T-helper 1 cell treated with Interleukin-12 subunit alpha and Interleukin-12 subunit beta and Interleukin-4 antibody, amounts not matched to agents 30 μg/mL and 1 μg/mL, for 36 hours (primary cell): ENCODE measurements at regions not wholly inside any gene's neighbourhood (a gene's known extent, or its start where the extent isn't known, plus 50 kb on each side); places are given as distances from the start of the nearest gene placed in this dataset.
"Not testable (repeated sequence)": the region's sequence is repeated elsewhere in the genome, so short reads cannot be mapped to it uniquely, and the experiment has no call there.

Experiments used
- H3K27ac Mint-ChIP-seq: one replicate; pipeline ENCODE4 v1.8.0; 2021; ENCODE audit warnings: mild to moderate bottlenecking, mixed read lengths
- H3K27me3 Mint-ChIP-seq: one replicate; pipeline ENCODE4 v1.8.0; 2021; ENCODE audit warnings: low read depth, mixed read lengths
- H3K36me3 Mint-ChIP-seq: one replicate; pipeline ENCODE4 v1.8.0; 2021; ENCODE audit warnings: low read depth, mixed read lengths
- H3K4me1 Mint-ChIP-seq: one replicate; pipeline ENCODE4 v1.8.0; 2021; ENCODE audit warnings: low read depth, mixed read lengths
- H3K4me3 Mint-ChIP-seq: one replicate; pipeline ENCODE4 v1.8.0; 2021; ENCODE audit warnings: mild to moderate bottlenecking, moderate library complexity, mixed read lengths
- H3K9me3 Mint-ChIP-seq: one replicate; pipeline ENCODE4 v1.8.0; 2021; ENCODE audit warnings: mixed read lengths

DNA sequence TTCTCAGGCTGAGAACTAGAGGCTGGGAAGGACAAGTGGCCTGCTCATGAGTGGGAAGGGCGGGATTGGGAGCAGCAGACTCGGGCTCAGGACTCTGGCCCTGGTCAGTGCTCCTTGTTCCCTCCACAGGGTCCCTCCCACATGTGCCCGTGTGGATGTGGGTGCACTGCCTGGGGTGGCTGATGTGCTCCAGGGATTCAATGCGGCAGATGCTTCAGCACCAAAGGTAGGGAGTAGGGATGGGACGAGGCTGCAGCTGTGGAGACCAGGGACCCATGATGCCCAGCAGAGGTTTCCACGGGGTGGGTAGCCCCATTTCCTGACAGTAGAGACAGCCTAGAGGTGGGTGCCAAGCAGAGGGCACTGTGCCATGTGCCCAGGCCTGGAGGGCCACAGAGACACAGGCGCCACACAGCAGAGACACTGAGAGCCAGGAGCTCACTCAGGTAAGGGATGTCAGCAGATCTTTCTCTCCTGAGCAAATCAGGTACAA lies 89.5 kb downstream of the GGTLC2 start:
- no peak overlapping the region for H3K4me3 Mint-ChIP-seq
- no peaks in the 10 kb centered on the region for H3K9me3 Mint-ChIP-seq
- H3K4me1 Mint-ChIP-seq, result peaks cover 2% of the 10 kb centered on the region
- no peaks in the 10 kb centered on the region for H3K36me3 Mint-ChIP-seq
- H3K27me3 Mint-ChIP-seq, result peaks cover 23% of the 10 kb centered on the region
- no peak overlapping the region for H3K27ac Mint-ChIP-seq

DNA sequence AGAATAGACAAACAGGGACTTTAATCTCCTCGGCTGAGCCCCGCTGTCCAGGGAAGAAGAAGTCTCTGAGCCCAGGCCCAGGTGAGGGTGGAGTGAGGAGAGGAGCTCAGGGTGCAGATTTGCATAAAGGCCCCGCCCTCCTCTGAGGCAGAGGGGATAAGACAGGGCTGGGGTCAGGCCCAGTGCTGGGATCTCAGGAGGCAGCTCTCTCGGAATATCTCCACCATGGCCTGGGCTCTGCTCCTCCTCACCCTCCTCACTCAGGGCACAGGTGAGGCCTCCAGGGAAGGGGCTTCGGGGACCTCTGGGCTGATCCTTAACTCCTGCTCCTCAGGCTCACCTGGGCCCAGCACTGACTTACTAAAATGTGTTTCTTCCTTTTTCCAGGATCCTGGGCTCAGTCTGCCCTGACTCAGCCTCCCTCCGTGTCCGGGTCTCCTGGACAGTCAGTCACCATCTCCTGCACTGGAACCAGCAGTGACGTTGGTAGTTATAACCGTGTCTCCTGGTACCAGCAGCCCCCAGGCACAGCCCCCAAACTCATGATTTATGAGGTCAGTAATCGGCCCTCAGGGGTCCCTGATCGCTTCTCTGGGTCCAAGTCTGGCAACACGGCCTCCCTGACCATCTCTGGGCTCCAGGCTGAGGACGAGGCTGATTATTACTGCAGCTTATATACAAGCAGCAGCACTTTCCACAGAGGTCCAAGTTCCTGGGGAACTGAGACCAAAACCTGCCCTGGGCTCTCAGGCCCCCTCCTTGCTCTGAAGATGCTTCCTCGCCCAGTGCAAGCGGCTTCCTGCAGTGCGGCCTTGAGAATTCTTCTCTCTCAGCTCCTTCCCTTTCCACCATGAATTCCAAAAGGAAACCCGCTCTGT lies 90.2 kb downstream of the GGTLC2 start:
- not testable (repeated sequence) for H3K27ac Mint-ChIP-seq, H3K36me3 Mint-ChIP-seq, H3K9me3 Mint-ChIP-seq, H3K4me3 Mint-ChIP-seq, H3K4me1 Mint-ChIP-seq
- H3K27me3 Mint-ChIP-seq, result peaks cover 27% of the 10 kb centered on the region

DNA sequence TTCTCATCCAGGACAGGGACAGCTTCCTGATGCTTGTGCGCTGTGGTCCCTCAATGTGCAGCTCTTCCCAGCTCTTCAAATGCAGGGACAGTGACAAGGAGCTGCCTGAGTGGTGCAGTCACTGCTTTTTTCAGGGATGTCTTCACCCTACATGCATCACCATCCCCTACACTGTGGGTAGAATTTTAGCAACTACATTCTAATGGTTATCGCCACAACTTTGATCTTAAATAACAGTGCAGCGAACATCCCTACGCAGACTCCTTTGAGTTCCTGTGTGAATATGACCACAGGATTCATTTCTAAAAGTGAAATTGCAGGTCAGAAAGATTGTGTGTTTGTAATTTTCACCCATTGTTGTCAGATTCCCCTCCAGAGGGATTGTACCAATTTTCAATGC lies 90.9 kb downstream of the GGTLC2 start:
- not testable (repeated sequence) for H3K27ac Mint-ChIP-seq, H3K4me3 Mint-ChIP-seq, H3K9me3 Mint-ChIP-seq, H3K4me1 Mint-ChIP-seq, H3K36me3 Mint-ChIP-seq
- H3K27me3 Mint-ChIP-seq, result peaks cover 27% of the 10 kb centered on the region

DNA sequence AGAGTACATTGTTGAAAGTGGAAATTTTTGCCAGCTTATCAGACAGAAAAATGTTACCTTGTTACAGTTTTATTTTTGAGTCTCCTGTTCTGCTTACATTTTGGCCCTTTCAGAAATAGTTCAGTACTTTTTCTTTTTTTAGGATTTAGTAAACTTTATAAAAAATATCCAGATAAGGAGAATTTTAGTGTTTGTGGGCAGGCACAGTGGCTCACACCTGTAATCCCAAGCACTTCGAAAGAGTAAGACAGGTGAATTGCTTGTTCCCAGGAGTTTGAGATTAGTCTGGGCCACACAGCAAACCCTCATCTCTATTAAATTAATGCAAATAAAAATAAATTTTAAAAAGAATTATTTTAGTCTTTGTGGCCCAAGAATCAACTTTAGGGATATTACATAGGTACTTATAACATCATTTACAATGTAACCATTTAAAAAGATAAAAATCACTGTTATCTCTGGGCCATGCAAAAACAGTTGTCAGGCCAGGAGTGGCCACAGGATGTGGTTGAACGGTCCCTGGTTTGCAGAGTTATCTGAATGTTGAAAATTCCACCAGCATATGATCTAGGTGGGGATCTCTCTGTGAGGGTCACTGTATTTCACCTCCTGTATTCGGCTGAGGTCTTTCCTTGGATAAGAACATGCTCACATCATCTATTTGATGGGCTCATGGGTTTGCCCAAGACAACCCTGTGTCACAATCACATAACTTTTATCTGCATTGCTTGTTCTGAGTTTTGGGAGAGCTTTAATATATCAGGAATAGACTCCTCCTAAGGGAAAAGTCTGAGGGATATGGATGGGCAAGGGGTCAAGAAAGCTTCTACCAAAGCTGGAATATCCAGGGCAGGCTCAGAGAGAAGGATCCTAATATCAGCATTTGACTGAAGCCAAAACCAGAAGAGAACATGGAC lies 91.5 kb downstream of the GGTLC2 start:
- Mint-ChIP-seq H3K4me1 (peaks cover 2% of the 10 kb centered on the region), H3K4me3 (no peak overlapping the region), H3K27me3 (peaks cover 32% of the 10 kb centered on the region), H3K9me3 (no peaks in the 10 kb centered on the region), H3K36me3 (no peaks in the 10 kb centered on the region), H3K27ac (no peak overlapping the region)

DNA sequence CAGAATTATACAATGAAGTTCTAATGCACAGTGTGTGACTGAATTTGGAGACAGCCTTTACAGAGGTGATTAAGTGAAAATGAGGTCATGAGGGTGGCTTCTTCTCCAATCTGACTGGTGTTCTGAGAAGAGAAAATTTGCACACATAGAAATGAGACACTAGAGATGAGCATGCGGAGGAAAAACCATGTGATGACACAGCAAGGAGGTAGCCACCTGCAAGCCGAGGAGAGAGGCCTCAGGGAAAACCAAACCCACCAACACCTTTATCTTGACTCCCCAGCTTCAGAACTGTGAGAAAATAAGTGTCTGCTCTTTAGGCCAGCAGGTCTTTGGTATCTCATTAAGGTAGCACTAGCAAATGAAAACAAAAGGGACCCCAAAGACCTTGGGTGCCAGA lies 93.2 kb downstream of the GGTLC2 start:
- Mint-ChIP-seq H3K36me3 (no peaks in the 10 kb centered on the region), H3K4me3 (no peak overlapping the region), H3K9me3 (no peaks in the 10 kb centered on the region), H3K27me3 (peaks cover 42% of the 10 kb centered on the region), H3K27ac (no peak overlapping the region), H3K4me1 (peaks cover 2% of the 10 kb centered on the region)

DNA sequence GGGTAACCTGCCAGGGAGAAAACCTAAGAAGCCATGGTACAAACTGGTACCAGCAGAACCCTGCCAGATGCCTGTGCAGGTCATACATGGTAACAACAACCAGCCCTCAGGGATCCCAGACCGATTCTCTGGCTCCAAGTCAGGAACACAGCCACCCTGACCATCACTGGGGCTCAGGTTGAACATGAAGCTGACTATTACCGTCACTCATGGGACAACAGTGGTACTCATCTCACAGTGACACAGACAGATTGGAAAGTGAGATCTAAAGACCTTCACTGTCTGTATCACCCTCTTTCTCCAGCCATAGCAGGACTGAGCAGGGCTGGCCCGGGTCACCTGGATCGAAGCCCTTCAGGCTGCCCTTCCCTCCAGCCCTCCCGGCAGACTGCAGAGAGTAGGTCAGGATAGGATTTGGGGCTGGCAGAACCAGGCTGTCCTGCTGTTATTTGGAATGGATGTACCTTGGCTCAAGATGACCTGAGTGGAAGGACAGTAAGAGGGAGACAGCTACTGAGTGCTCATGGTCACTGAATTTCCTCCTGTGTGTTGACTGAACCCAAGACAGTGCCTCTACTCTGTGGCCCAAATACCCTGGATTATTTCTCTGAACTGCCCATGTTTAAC lies 94.7 kb downstream of the GGTLC2 start:
- H3K4me1 Mint-ChIP-seq, result peaks cover 2% of the 10 kb centered on the region
- no peak overlapping the region for H3K27ac Mint-ChIP-seq
- no peaks in the 10 kb centered on the region for H3K36me3 Mint-ChIP-seq
- no peaks in the 10 kb centered on the region for H3K9me3 Mint-ChIP-seq
- H3K27me3 Mint-ChIP-seq, result peaks cover 53% of the 10 kb centered on the region
- H3K4me3 Mint-ChIP-seq, result no peak overlapping the region

DNA sequence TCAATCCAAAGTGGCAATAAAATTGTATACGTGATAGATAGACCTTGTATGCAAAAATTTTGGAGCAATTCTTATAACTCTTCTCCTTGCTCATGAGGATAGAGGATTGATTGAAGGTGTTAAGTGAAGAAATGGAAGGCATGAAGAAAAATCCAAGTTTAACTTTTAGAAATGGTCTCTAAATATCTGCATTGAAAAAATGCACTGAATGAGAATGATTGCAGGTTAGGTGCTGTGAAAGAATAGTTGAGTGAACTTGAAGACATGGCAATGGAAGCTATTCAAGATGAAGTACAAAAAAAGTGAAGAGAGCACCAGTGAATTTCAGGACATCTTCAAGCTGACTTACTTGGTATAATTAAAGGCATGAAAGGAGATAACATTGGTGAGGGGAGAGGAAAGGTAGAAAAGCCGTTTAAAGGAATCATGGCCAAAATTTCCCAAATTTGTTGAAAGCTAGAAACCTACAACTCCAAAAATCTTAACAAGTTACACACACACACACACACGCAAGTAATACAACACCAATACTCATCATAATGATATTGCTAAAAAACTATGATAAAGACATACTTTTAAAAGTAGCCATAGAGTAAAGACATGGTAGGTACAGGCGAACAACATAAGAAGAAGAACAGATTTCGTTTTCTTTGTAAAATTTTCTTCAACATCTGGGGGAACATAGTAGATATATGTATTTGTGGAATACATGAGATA lies 96.3 kb downstream of the GGTLC2 start:
- H3K27me3 Mint-ChIP-seq, result peaks cover 53% of the 10 kb centered on the region
- no peaks in the 10 kb centered on the region for H3K9me3 Mint-ChIP-seq
- H3K4me1 Mint-ChIP-seq, result peaks cover 2% of the 10 kb centered on the region
- H3K4me3 Mint-ChIP-seq, result no peak overlapping the region
- H3K27ac Mint-ChIP-seq, result no peak overlapping the region
- no peaks in the 10 kb centered on the region for H3K36me3 Mint-ChIP-seq

DNA sequence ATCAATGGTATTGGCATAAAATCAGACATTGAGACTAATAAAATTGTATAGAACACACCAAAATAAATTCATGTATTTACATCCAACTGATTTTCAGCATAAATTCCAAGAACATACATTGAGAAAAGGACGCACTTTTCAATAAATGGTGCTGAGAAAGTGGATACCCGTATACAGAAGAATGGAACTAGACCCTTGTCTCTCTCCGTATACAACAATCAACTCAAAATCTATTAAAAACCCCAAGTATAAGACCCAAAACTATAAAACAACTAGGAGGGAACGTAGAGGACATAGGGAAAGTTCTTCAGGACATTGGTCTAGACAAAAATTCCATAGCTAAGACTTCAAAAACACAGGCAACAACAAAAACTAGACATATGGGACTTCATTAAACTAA lies 97.4 kb downstream of the GGTLC2 start:
- peaks cover 48% of the 10 kb centered on the region for H3K27me3 Mint-ChIP-seq
- no peaks in the 10 kb centered on the region for H3K9me3 Mint-ChIP-seq
- H3K4me3 Mint-ChIP-seq, result no peak overlapping the region
- H3K36me3 Mint-ChIP-seq, result no peaks in the 10 kb centered on the region
- no peak overlapping the region for H3K27ac Mint-ChIP-seq
- H3K4me1 Mint-ChIP-seq, result no peaks in the 10 kb centered on the region

DNA sequence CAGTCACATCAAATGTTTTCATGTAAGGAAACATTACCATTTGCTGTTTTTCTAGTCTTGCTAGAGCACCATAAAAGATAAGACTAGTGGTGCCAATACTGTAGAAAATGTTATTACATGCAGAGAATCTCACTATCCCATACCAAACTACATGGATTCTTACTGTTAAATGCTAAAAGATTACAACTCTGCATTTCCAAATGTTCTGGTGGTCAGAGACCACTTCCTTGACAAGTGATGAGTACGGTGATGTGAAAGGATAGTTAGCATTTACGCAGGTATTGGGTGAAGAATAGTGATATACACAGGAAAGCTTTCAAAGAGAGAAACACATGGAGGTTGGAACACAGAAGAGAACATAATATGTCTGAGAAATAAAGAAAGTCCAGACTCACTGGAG lies 98.2 kb downstream of the GGTLC2 start:
- Mint-ChIP-seq H3K4me1 (no peaks in the 10 kb centered on the region), H3K4me3 (no peak overlapping the region), H3K9me3 (no peaks in the 10 kb centered on the region), H3K36me3 (no peaks in the 10 kb centered on the region), H3K27me3 (peaks cover 41% of the 10 kb centered on the region), H3K27ac (no peak overlapping the region)

DNA sequence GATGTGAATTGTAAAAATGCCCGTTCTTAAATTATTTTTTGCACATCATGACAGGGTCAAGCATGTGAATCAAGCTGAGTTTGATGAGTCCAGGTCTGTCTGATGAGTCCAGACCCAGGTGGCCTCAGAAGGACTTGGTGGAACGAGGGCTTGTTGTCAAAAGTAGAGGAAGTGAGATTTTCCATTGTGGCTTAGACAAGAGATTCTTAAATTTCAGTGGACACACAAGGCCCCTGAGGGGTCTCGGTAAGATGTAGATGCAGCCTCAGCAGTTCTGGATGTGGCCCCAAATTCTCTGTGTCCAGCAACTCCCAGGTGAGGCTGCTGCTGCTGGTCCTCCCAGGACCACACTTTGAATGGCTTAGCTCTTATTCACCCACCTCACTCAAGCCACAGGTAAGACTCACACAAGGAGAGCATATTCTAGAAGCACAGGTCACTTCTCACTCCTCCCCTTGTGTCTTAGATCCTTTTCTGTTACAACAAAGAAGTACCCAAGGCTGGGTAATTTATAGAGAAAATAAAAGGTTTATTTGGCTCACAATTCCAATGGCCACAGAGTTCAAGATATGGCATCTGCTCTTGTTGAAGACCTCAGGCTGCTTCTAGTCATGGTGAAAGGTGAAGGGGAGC lies 98.8 kb downstream of the GGTLC2 start:
- H3K9me3 Mint-ChIP-seq, result no peaks in the 10 kb centered on the region
- no peaks in the 10 kb centered on the region for H3K36me3 Mint-ChIP-seq
- no peak overlapping the region for H3K27ac Mint-ChIP-seq
- peaks cover 40% of the 10 kb centered on the region for H3K27me3 Mint-ChIP-seq
- H3K4me1 Mint-ChIP-seq, result no peaks in the 10 kb centered on the region
- no peak overlapping the region for H3K4me3 Mint-ChIP-seq

DNA sequence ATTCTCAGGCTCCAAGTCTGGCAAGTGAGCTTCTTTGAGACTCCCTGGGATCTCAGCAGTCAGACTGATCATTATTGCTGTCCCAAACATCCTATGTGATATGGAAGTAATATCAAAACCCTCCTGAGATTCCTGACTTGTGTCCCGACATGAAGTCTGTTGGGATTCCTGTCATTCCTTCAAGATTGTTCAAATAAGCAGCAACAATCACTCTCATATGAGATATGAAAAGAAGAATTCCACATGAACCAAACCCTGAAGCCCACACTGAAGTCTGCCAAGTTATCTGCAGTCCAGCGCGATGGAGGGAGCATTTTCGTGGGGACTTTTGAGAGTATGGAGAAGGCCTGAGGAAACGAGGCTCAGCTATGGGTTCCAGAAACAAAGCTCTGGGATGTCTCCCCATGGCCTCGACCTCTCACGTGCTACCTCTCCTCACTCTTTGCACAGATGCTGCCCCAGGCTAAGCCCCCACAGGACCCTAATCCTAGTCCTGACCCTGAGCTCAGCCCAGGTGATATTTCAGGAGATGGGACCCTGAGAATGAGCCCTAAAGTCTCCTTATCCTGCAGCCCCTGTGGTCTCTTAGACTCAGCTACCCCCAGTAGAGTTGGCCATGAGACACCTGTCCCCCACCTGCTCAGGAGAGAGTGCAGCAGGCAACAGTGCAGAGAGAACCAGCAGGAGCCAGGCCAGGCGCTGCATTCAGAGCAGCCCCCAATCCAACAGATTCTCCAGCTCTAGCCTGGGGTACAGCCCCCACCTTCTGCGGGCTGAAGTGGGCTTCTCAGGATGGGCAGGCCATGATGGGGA lies 100.2 kb downstream of the GGTLC2 start:
- no peaks in the 10 kb centered on the region for H3K36me3 Mint-ChIP-seq
- H3K27ac Mint-ChIP-seq, result no peak overlapping the region
- no peaks in the 10 kb centered on the region for H3K4me1 Mint-ChIP-seq
- H3K4me3 Mint-ChIP-seq, result no peak overlapping the region
- peaks cover 34% of the 10 kb centered on the region for H3K27me3 Mint-ChIP-seq
- no peaks in the 10 kb centered on the region for H3K9me3 Mint-ChIP-seq

DNA sequence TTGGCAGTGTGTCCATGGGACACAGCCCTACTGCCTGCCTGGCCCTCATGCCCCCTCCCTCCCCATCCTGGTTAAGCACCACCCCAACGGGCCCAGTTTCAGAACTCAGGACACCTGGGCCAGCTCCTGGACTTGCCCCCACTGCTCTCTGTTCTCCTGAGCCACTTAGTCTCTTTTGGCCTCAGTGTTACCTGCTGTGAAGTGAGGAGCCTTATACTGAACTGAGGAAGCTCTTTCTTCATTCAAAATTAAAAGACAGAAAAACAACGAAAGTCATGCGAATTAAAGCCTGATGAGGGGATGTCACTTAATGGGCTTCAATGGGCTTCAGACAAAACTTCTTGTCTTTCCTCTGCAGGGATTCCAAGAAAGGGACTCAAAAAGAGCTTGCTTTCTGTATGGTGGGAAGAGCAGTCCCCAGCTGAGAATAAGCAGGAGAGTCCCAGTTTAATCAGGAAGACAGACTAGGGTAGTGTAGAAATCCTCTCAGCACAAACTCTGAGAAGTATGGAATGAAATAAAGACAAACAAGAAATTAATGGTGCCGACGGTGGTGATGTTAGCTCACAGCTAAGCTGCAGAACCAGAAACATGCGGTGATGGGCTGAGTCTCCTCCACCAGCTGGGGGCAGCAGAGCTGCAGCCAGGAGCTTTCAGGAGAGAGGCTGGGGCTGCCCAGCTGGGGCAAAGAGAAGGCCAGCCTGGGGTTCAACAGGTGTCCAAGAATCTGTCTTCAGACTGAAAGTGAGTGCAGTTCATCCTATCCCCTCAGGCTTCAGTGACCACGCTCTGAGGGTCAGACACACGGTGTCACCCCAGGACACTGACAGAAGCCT lies 101.0 kb downstream of the GGTLC2 start:
- Mint-ChIP-seq H3K4me3 (no peak overlapping the region), H3K27ac (no peak overlapping the region), H3K36me3 (no peaks in the 10 kb centered on the region), H3K27me3 (peaks cover 26% of the 10 kb centered on the region), H3K4me1 (no peaks in the 10 kb centered on the region), H3K9me3 (no peaks in the 10 kb centered on the region)
